HG03565 (cell line): ENCODE measurements at regions not wholly inside any gene's neighbourhood (a gene's known extent, or its start where the extent isn't known, plus 50 kb on each side); places are given as distances from the start of the nearest gene placed in this dataset.
"Not testable (repeated sequence)": the region's sequence is repeated elsewhere in the genome, so short reads cannot be mapped to it uniquely, and the experiment has no call there.

Source experiments
- ATAC-seq: cut with Tn5 transposase; IDR thresholded peaks from one replicate; pipeline ENCODE4 v1.9.1; 2021; ENCODE audit warnings: mild to moderate bottlenecking, moderate library complexity; ENCODE audit not compliant: unreplicated experiment

DNA sequence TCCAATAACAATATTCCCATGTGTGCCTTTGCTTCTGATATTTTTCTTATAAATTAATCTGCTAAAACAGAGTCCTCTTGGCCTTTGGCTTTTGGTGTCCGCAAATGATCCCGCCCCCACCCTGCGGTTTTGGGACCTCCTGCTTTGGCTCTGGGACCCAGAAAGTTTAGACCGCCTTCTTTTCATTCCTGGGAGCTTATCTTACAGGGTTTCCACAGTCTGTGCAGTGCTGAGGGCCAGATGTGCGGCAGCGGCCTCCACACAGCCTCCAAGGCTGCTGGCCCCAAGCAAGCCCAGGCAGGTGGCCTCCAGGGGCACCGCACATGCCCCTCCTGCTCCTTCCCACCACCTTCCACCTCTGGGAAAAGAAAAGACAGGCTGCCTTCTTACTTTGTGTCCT is 191.5 kb downstream of the ERCC6L2 start:
- ATAC-seq = no peak

DNA sequence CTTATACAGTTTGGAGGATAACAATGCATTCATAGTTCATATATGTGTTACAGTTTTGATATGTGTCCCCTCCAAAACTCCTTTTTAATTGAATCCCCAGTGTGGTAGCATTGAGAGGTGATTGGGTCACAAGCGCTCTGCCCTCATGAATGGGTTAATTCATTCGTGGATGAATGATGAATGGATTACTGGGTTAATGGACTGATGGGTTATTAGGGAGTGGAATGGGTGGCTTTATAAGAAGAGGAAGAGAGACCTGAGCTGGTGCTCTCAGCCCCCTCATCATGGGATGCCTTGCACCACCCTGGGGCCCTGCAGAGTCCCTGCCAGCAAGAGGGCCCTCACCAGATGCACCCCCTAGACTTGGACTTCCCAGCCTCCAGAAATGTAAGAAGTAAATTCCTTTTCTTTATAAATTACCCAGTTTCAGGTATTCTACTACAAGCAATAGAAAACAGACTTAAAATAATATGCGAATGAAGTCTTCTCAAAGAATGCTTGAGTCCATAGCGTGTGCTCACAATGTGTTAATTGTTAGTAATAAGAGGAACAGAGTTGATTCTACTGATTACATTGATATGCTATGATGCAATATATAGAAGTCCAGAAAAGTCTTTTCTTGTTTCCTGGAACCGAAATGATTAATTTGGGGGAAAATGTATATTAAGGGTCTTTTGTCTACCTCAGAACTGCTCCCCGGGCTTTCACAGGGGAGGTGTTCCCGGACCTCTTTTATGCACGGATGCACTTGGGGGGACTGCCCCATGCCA is 190.2 kb downstream of the ERCC6L2 start:
- no peak for ATAC-seq

DNA sequence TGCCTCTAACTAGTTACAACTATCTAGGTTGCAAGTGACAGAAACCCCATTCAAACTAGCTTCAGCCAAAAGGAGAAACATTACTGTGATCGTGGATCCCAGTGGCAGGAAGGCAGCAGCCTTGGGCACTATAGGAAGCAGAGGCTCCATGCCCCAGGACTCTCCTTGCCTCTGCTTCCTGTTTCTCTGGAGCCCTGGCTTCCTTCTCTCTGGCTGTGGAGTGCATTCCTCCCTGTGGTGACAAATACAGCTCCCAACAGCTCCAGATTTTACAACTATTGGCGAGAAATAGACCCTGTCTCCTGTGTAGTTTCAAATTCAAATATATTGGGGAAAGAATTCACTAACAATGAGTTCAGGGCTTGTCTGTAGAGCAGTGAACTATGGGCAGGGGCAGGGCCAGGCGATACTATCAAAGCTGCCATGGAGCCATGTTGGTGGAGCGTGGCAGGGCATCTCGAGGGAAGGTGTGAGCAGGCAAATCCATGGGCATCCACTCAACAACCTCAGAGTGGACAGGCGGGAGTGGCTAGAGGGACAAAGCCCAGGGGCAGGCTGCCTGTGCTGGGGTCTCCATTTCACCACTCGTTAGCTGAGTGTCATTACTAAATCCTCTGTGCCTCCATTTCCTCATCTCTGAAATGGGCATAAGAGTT is 189.5 kb downstream of the ERCC6L2 start:
- ATAC-seq = no peak

DNA sequence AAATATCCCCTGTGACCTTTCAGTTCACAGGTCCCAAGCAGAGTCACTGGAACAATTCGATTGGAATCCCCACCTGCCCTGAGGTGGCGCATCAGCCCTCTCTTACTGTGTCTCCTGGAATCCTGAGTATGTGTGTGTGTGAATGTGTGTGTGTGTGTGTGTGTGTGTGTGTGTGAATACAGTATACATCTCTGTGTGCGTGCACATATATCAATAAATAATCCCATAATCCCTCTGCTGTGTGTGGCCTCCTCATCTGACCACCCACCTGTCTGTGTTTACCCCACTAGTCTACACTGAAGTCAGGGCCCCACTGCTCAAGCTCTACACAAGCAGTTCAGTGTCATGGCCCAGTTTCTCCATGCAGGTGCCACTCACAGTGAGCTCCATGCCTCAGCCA is 187.4 kb downstream of the ERCC6L2 start:
- no peak for ATAC-seq

DNA sequence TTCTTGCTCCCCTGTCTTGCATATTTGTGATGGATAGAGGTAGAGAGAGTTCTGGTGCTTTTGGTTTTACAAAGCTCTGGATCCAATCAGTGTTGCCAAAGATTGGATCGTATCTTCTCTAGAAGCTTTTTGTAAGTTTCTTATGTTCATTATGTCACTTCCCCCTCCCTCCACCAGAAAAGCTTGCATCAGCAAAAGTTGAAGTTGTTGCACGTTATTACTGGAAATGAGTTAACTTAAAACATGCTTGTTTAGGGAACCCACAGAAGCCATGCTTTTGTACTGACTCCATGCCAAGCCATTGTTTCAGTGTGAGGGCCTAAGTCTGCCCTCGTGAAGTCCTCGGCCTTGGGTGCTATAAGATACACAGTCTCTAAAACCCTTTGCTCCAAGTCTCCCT is 186.5 kb downstream of the ERCC6L2 start:
- ATAC-seq = no peak

DNA sequence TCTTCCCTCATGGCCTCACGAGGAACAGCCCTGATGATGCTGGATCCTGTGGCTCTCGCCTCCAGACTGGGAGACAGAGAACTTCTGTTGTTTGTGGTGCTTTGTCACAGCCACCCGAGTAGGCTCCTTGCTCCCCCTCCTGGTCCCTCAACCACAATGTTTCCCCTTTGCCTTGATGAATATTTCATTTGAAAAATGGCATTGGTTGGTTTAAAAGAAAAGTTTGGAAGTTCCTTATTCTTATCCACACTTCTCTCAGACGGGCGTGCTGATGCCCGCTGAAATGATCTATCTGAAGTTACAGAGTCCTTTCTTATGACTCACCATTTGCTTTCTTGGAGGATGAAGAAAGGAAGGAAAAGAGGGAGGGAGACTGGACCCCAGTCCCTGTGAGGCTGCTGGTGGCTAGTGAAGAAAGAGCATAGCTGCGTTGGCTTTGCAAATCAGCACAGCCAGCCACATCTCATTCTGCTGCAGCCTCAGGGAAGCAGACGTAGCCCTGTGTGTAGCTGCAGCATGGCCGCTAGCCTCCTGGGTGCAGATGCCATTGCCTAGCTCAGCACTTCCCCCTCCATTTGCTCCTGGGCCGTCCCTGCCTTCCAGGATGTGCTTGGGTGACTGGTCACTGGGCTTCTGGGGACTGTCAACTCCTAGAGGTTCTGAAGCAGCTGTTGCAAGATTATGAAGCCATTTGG is 185.9 kb downstream of the ERCC6L2 start:
- no peak for ATAC-seq

DNA sequence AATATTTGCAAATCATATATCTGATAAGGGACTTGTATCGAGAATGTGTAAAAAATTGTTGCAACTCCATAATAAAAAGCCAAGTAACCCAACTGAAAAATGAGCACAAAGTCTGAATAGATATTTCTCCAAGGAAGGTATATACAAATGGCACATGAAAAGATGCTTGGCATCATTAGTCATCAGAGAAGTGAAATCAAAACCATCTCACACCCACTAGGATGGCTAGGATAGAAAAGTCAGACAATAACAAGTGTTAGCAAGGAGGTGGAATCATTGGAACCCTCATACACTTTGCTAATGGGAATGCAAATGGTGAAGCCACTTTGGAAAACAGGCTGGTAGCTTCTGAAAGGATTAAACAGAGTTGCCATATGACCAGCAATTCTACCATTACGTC is 182.7 kb downstream of the ERCC6L2 start:
- no peak for ATAC-seq

DNA sequence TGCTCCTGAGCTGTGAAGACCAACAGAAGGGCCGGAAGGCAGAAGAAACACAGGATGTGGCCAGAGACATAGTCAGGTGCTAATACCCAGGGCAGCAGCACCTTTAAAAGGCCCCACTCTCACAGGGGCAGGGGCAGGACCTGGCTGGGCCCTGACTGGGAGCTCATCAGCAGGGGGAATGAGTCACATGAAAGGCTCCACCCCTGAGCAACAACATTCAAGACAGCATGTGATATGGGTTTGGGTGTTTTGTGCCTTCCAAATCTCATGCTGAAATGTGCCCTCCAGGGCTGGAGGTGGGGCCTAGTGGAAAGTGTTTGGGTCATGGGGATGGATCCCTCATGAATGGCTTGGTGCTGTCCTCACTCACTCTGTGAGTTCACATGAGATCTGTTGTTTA is 181.7 kb downstream of the ERCC6L2 start:
- ATAC-seq = no peak

DNA sequence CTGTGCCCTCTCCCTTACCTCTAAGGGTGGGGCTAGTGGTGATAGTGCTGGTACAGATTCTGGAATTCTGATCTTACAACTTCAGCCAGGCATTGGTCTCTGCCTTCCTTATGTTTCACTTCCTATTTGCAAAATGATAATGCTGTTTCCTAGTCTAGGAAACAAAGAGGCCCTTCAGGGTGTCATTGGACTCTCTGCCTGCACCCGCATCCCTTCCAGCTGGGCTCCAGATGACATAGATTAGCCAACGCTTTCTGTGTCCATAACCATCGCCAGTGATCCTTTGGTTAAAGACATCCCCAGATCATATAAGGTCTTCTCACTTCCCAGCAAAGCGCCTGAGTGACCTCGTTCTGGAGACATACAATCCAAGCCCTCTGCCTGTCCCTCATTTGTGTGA is 180.7 kb downstream of the ERCC6L2 start:
- ATAC-seq = no peak

DNA sequence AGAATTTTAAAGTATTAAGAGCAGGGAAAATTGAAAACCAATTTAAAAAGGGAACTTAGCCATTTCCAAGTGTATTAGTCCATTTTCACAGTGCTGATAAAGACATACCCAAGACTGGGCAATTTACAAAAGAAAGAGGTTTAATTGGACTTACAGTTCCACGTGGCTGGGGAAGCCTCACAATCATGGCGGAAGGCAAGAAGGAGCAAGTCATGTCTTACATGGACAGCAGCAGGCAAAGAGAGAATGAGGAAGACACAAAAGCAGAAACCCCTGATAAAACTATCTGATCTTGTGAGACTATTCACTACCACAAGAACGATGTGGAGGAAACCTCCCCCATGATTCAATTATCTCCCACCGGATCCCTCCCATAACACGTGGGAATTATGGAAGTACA is 178.8 kb downstream of the ERCC6L2 start:
- not testable (repeated sequence) for ATAC-seq

DNA sequence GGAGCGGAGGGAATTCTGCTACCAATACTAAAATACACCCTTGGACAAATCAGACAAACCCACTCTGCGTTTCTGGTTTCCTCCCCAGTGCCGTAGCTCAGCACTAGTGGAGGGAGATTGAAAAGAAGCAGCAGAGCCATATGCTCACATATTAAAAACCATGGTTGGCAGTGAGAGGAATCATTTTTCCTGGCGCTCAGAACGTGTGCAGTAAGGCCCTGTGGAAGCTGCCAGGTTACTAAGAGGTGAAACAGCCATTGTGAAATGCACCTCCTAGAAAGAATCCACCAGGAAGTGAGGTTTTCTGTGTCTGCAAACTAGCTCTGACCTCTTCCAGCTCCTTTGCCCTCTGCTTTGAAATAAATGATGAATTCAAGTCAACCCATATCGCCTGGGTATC is 177.2 kb downstream of the ERCC6L2 start:
- ATAC-seq = no peak

DNA sequence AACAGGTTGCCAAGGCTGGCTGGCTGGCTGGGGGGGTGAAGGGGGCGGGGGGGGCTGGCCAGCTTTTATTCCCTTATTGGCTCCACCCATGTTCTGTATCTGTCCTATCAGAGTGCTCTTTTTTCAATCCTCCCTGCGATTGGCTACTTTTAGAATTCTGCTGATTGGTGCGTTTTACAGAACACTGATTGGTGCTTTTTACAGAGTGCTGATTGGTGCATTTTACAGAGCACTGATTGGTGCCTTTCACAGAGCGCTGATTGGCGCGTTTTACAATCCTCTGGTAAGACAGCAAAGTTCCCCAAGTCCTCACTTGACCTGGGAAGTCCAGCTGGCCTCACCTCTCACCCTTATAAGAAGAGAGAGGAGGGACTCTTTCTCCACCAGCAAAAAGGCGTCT is 175.9 kb downstream of the ERCC6L2 start:
- ATAC-seq = no peak

DNA sequence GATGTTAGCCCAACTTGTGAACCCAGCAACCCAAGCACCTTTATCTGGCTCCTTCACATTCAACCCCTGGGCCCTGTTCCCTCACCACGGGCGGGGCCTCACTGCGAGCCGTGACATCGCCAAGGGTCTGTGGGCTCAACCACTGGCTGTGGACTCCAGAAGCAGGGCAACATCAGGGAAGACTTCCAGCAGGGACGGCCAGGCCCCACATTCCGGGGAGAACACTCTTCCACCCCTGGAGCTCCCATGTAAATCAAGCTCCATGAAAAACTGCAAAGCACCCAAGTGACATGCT is 175.3 kb downstream of the ERCC6L2 start:
- ATAC-seq = no peak

DNA sequence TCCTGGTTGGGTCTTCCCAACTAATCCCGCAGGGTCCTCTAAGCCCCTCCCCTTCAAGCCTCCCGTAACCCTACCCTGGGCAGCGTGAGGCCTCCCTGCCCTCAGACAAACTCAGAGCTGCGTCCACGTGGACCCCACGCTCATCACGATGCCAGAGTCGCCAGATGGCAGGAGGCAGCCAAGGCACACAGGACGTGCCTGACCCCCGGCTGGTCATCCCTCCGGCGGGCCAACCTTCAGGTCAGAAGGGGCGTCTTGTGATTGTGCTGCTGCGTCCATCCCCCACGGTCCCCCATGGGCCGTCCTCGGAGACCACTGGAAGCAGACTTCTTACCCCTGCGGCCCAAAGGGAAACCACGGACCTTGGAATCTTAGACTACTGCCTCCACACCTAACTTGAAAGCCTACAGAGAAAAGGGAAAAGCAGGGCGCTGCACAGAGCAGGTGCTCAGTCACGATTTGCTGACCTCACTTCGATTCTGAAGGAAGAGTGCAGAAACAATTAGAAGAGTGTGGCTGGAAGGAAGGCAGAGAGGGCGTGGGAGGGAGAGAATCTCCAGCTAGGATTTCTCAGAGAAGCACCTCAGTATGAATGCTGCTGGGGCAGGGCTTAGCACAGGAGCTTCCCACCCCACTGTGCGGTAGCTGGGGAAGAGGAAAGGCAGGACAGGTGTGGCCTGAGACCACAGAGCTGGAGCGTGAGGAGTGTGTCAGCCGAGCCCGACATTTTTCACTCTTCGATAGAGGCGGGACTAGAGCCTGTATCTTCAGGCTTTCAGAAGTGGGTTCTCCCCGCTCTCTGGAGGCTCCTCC is 174.8 kb downstream of the ERCC6L2 start:
- no peak for ATAC-seq

DNA sequence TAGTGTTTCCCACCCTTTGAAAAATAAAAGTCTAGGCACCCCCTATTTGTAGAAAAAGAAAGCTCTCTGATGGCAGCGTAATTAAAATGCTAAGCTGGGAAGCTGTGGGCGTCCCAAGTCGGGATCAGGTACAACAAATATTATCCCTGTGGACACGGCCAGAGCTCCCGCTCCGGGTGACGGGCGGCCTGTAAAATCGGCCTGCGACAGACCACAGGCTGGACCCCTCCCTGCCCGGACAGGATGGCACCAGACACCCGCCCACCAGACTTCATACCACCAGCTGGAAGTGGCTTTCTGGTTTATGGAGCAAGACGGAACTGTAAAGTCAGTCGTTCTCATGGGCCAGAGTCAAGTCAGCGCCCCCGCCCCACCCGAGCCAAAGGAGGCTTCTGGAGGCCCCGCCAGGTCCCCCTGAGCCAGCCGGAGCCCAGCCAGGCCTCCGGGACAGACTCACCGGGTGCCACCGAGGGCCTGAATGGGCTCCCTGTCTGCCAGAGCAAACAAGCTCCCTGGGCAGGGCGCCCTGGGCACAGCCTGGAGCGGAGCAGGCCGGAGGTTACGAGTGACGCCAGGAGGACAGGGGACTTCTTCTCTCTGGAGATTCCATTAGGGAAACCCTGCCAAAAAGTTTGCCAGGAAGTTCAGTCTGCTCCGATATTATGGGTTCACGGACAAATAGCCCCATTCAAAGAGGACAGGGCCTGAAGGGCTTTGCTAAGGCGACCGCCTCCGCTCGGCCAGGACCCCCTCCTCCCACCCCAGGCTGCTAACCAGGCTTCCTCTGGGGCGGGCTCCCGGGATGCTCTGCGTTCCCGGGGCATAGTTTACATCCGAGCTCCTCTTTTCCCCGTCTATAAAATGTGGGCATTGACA is 173.7 kb downstream of the ERCC6L2 start:
- ATAC-seq = no peak

DNA sequence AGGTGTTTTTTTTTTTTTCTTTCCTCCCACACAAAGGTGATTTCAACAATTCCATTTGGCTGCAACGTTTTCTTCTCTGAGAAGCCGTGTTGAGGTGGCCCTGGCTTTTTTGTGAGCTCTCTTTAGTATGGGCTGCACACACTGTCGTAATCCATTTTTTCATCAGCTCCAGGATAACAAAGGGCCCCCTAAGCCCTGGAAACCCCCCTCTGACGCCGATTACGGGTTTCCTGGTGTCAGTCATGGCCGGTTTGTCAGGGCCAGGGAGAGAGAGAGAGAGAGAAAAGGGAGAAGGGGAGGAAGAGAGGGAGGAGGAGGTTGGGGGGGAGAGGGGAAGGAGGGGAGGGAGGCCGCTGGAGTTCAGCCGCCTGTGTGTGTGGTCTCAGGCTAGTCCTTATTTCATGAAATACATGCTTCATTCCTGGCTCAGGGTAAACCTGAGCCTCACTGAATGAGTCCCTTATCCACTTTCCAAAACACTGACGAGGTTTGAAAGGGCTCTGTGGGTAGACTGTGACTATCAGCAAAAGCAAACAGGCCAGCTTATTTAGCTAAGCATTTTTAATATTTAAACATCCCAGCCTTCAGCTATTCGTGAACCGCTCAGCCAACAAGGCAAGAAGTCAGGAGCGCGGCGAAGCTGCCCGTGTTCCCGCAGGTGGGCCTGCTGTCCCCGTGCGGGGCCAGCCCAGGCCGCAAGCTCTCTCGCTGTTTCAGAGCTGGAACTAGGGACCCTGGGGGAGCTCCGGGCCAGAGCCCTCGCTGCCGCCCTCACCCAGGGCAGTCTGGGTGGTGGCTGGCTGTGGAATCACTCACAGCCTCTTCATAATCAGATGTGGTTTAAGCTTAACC is 172.8 kb downstream of the ERCC6L2 start:
- ATAC-seq = no peak

DNA sequence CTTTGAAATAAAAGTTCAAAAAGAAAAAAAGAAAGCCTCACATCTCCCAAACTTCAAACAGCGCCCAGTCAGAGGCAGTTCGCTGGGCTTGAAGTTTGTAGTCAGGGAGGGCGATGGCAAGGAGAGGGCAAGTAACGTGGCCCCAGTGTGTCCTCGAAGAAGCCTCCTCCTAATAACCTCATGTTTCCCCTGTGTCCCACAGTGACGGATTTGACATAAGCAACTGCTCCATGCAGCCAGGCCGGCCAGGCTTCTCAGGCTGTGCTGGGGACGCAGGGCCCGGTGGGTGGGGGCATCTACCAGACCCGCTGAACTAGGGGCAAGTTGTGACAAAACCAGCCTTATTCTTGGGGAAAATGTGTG is 172.2 kb downstream of the ERCC6L2 start:
- no peak for ATAC-seq

DNA sequence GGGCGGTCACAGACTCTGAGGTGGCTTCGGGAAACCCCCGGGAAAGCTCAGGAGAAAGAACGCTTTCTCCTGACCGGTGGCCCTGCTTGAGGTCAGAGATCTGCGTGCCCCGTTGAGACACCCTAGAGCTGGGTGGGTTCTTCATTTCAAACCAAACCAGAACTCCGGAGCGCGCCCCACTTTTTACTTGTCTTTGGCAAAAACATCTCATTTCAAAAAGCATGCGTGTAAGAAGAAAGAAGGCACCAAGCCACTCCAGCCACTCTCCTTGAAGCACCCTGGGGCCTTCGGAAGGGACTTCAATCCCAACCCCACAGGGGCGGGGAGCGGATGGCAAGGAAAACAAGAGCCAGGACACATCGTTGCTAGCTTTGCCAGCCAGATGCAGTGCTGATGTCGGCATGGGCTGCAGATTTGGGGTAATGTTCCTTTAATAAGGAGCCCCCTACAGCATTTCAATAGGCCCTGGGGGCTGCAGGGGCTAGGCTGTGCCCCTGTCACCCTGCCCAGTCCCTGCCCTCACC is 171.7 kb downstream of the ERCC6L2 start:
- no peak for ATAC-seq

DNA sequence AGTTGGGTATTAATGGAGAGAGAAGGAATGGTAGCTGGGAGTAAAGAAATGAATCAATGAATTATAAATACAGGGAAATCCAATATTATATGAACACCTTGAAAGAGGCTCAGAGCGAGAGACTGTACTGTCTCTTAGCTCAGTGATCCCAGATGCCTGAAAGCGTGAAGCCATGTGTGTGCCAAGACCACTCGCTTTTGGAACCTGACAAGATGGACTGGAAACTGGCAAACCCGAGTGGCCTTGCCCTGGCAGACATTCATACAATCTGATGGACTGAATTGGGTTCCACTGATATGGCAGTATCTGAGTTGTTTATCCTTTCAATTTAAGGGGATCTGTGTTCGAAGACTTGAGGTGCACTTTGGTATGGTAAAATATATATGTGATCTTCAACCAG is 170.3 kb downstream of the ERCC6L2 start:
- no peak for ATAC-seq
